AG04449 (cell line): ENCODE measurements at regions not wholly inside any gene's neighbourhood (a gene's known extent, or its start where the extent isn't known, plus 50 kb on each side); places are given as distances from the start of the nearest gene placed in this dataset.

Source experiments
- CTCF ChIA-PET: fragments of 350-600 bp; formaldehyde crosslinking; extraction: SDS; loops from one replicate; lab custom pipeline; 2021; ENCODE audit warnings: antibody characterized with exemption; lab: Yijun Ruan, JAX
- POLR2A ChIA-PET: fragments of 400-600, 350-600 bp; formaldehyde crosslinking; extraction: SDS; loops from one replicate; lab custom pipeline; 2020; ENCODE audit warnings: antibody characterized with exemption, inconsistent platforms; lab: Yijun Ruan, JAX
- DNase-seq: peaks from one replicate; pipeline ENCODE4 v3.0.0-alpha.2; 2010; ENCODE audit warnings: low read depth, low spot score
- H3K4me3 ChIP-seq: 2 replicates; pipeline ENCODE4 v1.5.1; 2011; ENCODE audit warnings: low read depth, mild to moderate bottlenecking, control low read depth, low read length
- TF ChIP-seq, protein P1 (sequence below): IDR thresholded peaks from one replicate; pipeline ENCODE4 v1.5.1; 2011; ENCODE audit warnings: mild to moderate bottlenecking, moderate library complexity, low read length, control low read depth, inconsistent platforms; ENCODE audit not compliant: insufficient read depth; ENCODE audit errors: missing control alignments

DNA sequence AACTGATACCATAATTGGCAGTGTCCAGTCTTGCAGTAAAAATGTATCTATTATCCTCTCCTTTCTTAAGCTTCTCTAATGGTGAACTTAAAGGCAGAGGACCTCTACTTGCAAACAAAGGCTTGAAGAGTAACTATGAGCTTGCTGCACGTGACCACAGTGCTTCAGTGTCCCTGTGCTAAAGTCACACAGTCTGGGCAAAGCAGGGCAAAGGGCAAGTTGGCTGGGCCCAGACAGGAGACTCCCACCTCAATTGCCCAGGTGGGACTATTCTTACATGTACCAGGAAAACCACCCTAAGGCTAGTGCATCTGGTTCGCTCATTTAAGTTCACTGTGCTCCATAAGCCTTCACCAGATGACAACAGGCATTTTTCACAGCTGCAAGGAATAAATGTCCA is 374.2 kb upstream of the PROX1 start:
- ChIA-PET CTCF (no interaction called here), POLR2A (no interaction called here)
- no peak for DNase-seq
- TF ChIP-seq, protein P1, sequence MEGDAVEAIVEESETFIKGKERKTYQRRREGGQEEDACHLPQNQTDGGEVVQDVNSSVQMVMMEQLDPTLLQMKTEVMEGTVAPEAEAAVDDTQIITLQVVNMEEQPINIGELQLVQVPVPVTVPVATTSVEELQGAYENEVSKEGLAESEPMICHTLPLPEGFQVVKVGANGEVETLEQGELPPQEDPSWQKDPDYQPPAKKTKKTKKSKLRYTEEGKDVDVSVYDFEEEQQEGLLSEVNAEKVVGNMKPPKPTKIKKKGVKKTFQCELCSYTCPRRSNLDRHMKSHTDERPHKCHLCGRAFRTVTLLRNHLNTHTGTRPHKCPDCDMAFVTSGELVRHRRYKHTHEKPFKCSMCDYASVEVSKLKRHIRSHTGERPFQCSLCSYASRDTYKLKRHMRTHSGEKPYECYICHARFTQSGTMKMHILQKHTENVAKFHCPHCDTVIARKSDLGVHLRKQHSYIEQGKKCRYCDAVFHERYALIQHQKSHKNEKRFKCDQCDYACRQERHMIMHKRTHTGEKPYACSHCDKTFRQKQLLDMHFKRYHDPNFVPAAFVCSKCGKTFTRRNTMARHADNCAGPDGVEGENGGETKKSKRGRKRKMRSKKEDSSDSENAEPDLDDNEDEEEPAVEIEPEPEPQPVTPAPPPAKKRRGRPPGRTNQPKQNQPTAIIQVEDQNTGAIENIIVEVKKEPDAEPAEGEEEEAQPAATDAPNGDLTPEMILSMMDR: no peak
- H3K4me3 ChIP-seq: no peak overlapping the region

DNA sequence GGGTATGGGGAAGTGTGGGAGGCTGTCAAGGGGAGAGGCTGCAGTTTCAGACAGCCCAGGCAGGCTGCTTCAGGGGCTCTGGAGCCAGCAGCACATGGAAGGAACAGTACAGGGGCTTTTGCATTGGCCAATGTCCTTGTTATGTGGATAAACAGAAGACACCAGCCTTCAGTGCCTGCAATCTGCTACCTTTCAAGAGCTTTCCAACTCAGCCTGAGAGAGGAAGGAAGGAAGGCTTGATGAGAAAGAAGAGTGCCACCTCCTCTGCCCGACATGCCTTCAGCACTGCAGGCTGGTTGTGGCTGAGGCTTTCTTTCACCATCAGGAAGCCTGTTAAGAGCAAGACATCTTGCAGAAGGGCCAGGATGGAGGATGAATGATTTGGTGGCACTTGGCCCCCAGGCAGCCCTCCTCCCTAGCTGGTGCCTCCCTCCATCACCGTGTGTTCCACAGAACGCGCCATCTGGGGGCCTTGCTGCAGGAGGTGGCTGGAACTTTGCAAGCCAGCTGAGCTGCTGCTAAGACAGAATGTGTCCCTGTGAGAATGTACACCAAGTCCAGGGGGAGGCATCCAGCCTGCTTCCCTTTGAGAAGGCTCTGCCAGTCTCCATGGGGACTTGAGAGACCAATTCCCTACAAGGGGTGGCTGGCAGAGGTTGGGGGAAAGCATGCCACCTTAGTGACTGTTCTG is 372.4 kb upstream of the PROX1 start:
- POLR2A ChIA-PET: no interaction called here
- CTCF ChIA-PET: no interaction called here

DNA sequence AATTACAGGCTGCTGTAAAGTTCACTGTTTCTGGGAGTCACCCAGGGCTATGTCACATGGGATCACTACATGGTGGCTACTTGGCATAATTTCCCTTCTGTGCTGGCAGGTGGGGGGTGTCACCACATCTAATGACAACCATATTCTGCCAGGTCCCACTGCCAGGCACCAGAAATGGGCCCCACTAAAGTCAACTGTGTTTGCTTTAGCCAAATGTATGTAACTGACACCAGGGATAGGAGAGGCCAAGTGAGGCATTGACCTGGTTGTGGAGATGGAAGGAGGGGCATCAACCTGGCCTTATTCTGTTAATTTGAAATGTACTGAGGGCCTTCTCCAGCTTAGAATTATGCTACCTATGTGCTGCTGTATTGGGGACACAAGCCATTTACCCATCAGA is 370.6 kb upstream of the PROX1 start:
- no peak for DNase-seq
- H3K4me3 ChIP-seq: no peak overlapping the region
- CTCF ChIA-PET: no interaction called here
- TF ChIP-seq, protein P1: no peak
- POLR2A ChIA-PET: no interaction called here

More for the DNA sequence above, 372.4 kb upstream of the PROX1 start:
- no peak for DNase-seq
- H3K4me3 ChIP-seq: no peak overlapping the region
- TF ChIP-seq, protein P1: no peak

DNA sequence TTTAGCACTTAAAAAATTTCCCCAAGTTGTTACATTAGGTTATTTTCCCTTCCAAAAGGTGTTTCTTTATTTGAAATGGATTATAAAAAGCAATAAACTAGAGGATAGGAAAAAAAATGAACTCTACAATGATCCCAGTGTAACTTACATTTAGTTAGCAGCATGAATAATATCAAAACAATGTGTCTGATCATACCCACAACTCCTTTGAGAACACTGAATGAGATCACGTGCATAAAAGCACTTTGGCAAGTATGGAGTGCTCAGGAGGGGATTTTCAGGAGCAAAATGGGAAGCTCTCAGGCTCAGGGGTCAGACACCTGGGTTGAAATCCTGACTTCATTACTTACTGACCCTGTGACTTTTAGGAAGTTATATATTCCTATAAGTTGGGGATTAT is 369.7 kb upstream of the PROX1 start:
- ChIA-PET POLR2A (no interaction called here), CTCF (no interaction called here)
- H3K4me3 ChIP-seq: no peak overlapping the region
- TF ChIP-seq, protein P1: no peak
- no peak for DNase-seq

DNA sequence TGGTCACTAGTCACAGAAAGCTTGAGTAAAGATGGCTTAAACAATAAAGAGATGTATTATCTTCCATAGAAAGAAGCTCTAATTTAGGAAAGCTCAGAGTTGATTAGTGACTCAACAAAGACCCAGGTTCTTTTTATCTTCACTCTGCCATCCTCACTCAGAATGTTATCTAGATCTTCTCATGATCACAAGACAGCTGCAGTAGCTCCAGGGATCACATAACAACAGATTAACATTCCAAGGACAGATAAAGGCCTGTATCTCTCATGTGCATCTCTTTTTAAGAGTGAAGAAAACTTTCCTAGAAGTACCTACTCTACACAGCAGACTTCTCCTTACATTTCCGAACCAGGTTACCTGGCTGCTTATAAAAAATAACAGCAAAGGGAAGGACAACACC is 368.7 kb upstream of the PROX1 start:
- CTCF ChIA-PET: no interaction called here
- DNase-seq: no peak
- TF ChIP-seq, protein P1: no peak
- no peak overlapping the region for H3K4me3 ChIP-seq
- POLR2A ChIA-PET: no interaction called here

DNA sequence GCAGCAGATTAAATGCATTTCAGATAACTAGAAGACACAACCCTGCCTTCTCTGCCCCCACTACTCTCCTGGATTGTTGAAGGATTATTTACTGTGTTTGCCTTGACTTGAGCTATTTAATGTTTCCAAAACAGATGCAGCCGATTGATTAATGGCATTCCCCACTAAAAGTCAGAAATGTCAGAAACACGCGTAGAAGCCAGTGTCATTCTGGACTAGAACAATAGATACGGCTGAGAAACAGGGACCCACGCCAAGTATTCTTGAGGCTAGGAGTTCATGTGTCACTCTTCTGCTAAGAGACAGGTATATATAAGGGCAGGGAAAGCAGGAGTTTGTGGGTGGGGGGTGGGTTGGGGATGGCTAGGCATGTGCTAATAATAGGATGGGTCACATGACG is 366.7 kb upstream of the PROX1 start:
- no peak overlapping the region for H3K4me3 ChIP-seq
- no peak for DNase-seq
- TF ChIP-seq, protein P1: no peak
- POLR2A ChIA-PET: no interaction called here
- CTCF ChIA-PET: no interaction called here
